ENCODE measurements at regions not wholly inside any gene's neighbourhood (a gene's known extent, or its start where the extent isn't known, plus 50 kb on each side); places are given as distances from the start of the nearest gene placed in this dataset.

GRCh38 chr3:64939309-64939708, 251.5 kb upstream of the ADAMTS9 start:
- no peak for DNase-seq (ENCODE audit: low spot score)
- intact Hi-C loops (cut with DNase I) = no loop called here

DNA sequence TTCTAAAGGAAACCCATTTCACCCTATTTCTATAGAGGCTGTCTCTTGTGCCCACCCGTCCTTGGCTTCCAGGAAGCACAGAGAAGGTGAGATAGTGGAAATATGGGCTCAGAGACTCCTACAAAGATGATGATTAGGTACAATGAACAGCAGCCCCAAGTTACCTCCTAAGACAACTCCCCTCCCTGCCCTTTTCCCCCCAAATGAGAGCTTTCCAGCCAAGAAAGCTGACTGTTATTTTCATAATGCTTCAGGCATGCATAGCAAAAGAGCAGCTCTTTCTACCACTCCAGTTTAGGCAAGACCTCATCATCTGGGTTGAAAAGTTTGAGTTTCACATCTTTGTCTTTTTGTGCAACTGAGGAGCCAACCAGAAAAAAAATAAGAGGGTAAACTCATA, 248.8 kb upstream of the ADAMTS9 start:
- DNase-seq (ENCODE audit: low spot score) = no peak
- intact Hi-C loops (cut with DNase I) = no loop called here

GRCh38 chr3:64935971-64936370, 248.2 kb upstream of the ADAMTS9 start:
- intact Hi-C loops (cut with DNase I) = no loop called here
- no peak for DNase-seq (ENCODE audit: low spot score)

GRCh38 chr3:64932666-64933342, 245.0 kb upstream of the ADAMTS9 start:
- intact Hi-C loops (cut with DNase I) = no loop called here
- no peak for DNase-seq (ENCODE audit: low spot score)

- intact Hi-C loops (cut with DNase I) = no loop called here
- no peak for DNase-seq (ENCODE audit: low spot score)
Measured at GRCh38 chr3:64932016-64932518, 244.3 kb upstream of the ADAMTS9 start.

GRCh38 chr3:64930891-64931290, 243.1 kb upstream of the ADAMTS9 start:
- no peak for DNase-seq (ENCODE audit: low spot score)
- intact Hi-C loops (cut with DNase I) = no loop called here

GRCh38 chr3:64928683-64929082, 240.9 kb upstream of the ADAMTS9 start:
- intact Hi-C loops (cut with DNase I) = no loop called here

GRCh38 chr3:64927689-64928088, 239.9 kb upstream of the ADAMTS9 start:
- DNase-seq (ENCODE audit: low spot score) = no peak
- intact Hi-C loops (cut with DNase I) = no loop called here

More at GRCh38 chr3:64928683-64929082, 240.9 kb upstream of the ADAMTS9 start:
- DNase-seq (ENCODE audit: low spot score) = no peak

GRCh38 chr3:64925575-64925974, 237.8 kb upstream of the ADAMTS9 start:
- intact Hi-C loops (cut with DNase I) = no loop called here
- DNase-seq (ENCODE audit: low spot score) = no peak

- no peak for DNase-seq (ENCODE audit: low spot score)
- intact Hi-C loops (cut with DNase I) = no loop called here
Measured at GRCh38 chr3:64924961-64925360, 237.2 kb upstream of the ADAMTS9 start.

GRCh38 chr3:64922213-64922612, 234.4 kb upstream of the ADAMTS9 start:
- no peak for DNase-seq (ENCODE audit: low spot score)

GRCh38 chr3:64921281-64922065, 233.7 kb upstream of the ADAMTS9 start:
- intact Hi-C loops (cut with DNase I) = no loop called here
- no peak for DNase-seq (ENCODE audit: low spot score)

More at GRCh38 chr3:64922213-64922612, 234.4 kb upstream of the ADAMTS9 start:
- intact Hi-C loops (cut with DNase I) = no loop called here

DNA sequence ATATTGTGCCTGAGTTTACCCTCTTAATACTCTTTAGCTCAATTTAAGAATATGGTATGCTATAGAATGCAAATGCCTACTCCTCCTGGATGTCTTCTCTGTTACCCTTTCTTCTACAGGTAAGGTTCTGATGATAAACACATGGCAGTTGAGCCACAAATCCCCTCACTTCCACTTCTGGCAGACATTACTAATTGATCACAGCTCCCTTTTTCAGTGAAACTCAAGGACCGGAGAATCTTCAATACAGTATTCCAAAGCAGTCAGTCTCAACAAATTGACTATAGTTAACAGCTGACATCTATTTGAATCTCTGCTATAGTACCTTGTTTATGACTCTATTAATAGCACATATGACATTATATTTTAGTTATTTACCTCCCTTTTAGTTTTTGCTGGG, 232.1 kb upstream of the ADAMTS9 start:
- no peak for DNase-seq (ENCODE audit: low spot score)
- intact Hi-C loops (cut with DNase I) = no loop called here

GRCh38 chr3:64918989-64919388, 231.2 kb upstream of the ADAMTS9 start:
- intact Hi-C loops (cut with DNase I) = no loop called here
- DNase-seq (ENCODE audit: low spot score) = no peak

GRCh38 chr3:64917914-64918453, 230.2 kb upstream of the ADAMTS9 start:
- intact Hi-C loops (cut with DNase I) = no loop called here

GRCh38 chr3:64916937-64917336, 229.1 kb upstream of the ADAMTS9 start:
- DNase-seq (ENCODE audit: low spot score) = no peak
- intact Hi-C loops (cut with DNase I) = no loop called here

More at GRCh38 chr3:64917914-64918453, 230.2 kb upstream of the ADAMTS9 start:
- no peak for DNase-seq (ENCODE audit: low spot score)

DNA sequence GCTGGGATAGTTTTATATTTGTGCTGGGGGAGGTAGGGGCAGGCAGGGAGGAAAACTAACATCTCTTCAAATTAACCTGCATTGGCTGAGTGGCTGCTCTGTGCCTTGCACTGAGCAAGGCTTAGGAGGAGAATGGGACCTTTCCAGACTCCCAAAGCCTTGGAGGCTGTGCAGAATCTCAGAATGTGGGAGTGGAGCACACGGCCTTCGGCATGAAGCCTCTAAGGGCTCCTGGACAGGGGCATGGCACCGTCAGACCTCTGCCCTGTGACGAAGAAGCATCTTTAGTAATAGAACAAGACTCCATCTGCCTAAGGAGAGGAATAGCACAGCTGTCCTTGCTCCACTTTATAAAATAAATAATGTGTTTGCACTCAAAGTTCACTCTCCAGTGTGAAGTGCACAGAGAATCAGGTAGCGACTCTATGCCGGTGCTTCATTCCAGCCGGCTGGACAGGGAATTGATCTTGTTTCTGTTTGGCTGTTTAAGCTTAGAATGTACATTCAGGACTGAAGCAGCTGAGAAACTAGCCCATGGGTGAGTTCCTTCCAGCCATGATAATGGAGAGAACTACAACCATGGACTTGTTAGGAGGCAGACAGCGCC, 228.5 kb upstream of the ADAMTS9 start:
- intact Hi-C loops (cut with DNase I) = no loop called here
- no peak for DNase-seq (ENCODE audit: low spot score)

DNA sequence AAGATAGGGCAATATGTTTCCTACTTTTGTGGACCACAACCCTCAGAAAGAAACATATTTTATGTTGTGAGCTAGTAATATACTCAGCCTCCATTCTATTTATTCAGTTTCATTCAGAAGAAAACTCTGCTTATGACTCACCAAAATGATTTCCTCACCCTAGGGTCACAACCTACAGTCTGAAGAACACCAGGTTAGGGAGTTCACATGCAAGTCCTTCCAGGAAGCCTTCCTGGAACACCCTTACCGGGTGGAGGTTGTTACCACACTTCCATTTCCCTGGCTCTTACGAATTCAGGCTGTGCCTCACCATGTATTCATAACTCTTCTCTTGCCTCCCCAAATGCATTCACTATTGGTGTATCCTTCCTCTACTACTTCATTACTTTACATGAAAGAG, 228.0 kb upstream of the ADAMTS9 start:
- intact Hi-C loops (cut with DNase I) = no loop called here
- no peak for DNase-seq (ENCODE audit: low spot score)

DNA sequence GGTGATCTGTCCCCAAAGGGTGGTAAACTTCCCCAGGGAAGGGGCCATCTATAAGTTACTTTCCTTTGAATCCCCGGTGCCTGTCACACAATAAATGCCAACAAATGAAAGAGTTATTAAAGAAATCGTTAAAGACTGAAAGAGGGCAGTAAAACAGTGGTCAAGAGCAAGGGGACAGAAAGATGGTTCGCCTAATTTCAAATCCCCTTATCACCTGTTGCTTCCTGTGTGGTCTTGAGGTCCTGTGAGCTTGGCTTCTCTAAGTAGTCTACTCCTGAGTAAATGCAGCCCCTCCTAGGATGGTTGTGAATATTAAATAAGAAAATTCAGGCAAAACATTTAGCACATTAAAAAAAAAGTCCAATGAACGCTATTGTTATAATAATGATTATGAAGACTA, 225.7 kb upstream of the ADAMTS9 start:
- no peak for DNase-seq (ENCODE audit: low spot score)
- intact Hi-C loops (cut with DNase I) = no loop called here

GRCh38 chr3:64911138-64911537, 223.3 kb upstream of the ADAMTS9 start:
- intact Hi-C loops (cut with DNase I) = no loop called here
- no peak for DNase-seq (ENCODE audit: low spot score)
